ENCODE measurements at regions not wholly inside any gene's neighbourhood (a gene's known extent, or its start where the extent isn't known, plus 50 kb on each side); places are given as distances from the start of the nearest gene placed in this dataset.
"Not testable (repeated sequence)": the region's sequence is repeated elsewhere in the genome, so short reads cannot be mapped to it uniquely, and the experiment has no call there.

GRCh38 chr2:222351035-222351434 lies 52.2 kb upstream of the PAX3 start:
- Mint-ChIP-seq H3K4me3 (no peak overlapping the region), H3K4me1 (no peaks in the 10 kb centered on the region), H3K27ac (no peak overlapping the region), H3K9me3 (ENCODE audit: low read depth) (peaks cover 5% of the 10 kb centered on the region), H3K36me3 (ENCODE audit: low read depth) (no peaks in the 10 kb centered on the region), H3K27me3 (peaks cover 6% of the 10 kb centered on the region)
- POLR2A ChIA-PET = no interaction called here
- CTCF ChIA-PET = no interaction called here
- ATAC-seq = no peak
- DNase-seq = no peak
- intact Hi-C loops (cut with DNase I, micrococcal nuclease) = no loop called here

DNA sequence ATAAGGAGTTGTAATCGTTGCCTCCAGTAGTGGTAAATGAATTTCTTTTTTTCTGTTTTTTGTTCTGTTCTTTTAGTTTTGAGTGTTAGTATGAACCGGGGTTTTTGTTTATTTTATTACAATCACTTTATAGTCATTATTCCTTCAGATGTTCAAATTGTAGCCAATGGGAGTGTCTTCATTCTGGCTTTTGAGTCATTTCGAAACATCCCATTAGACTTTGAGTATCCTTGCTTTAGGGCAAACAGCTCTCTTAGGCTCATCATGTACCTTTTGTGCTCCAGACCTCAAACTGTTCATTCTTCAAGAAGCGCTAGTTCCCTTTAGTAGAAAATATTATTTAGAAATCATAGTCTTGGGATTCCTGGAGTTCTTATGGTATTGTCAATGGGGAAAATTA lies 54.2 kb upstream of the PAX3 start:
- ChIA-PET CTCF (interaction anchor here (0.7 kb wide), 1 partner anchor 264 kb away, joined by 3 read pairs; no protein-coding TSS in a partner anchor), POLR2A (no interaction called here)
- H3K4me1 Mint-ChIP-seq = no peaks in the 10 kb centered on the region
- peaks cover 5% of the 10 kb centered on the region for H3K9me3 Mint-ChIP-seq (ENCODE audit: low read depth)
- ATAC-seq (no peak), DNase-seq (no peak)
- peaks cover 4% of the 10 kb centered on the region for H3K27me3 Mint-ChIP-seq
- no peaks in the 10 kb centered on the region for H3K36me3 Mint-ChIP-seq (ENCODE audit: low read depth)
- no peak overlapping the region for H3K4me3 Mint-ChIP-seq
- intact Hi-C loops (cut with DNase I, micrococcal nuclease) = no loop called here
- H3K27ac Mint-ChIP-seq = no peak overlapping the region

DNA sequence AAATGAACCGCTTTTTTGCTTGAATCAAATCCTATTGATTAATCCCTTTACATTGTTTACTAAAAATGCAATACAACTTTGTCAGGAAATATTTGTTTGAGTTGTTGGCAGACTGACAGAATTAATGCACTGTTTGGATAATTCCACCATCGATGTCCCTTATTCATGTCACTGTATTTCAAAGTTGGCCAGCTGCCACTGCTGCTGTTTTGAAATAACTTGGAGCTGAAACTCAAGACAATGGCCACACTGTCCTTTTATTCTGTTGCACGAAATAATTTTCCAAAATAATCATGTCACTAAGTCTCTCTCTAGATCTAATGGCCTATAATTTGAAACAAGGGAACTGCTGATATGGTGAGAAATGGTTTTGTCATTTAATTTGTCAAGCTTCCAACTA lies 55.2 kb upstream of the PAX3 start:
- H3K9me3 Mint-ChIP-seq (ENCODE audit: low read depth) = peaks cover 5% of the 10 kb centered on the region
- no peaks in the 10 kb centered on the region for H3K4me1 Mint-ChIP-seq
- H3K36me3 Mint-ChIP-seq (ENCODE audit: low read depth) = no peaks in the 10 kb centered on the region
- no peak for ATAC-seq
- CTCF ChIA-PET = no interaction called here
- no peak for DNase-seq
- H3K4me3 Mint-ChIP-seq = no peak overlapping the region
- intact Hi-C loops (cut with DNase I, micrococcal nuclease) = no loop called here
- POLR2A ChIA-PET = no interaction called here
- H3K27me3 Mint-ChIP-seq = no peaks in the 10 kb centered on the region
- no peak overlapping the region for H3K27ac Mint-ChIP-seq

DNA sequence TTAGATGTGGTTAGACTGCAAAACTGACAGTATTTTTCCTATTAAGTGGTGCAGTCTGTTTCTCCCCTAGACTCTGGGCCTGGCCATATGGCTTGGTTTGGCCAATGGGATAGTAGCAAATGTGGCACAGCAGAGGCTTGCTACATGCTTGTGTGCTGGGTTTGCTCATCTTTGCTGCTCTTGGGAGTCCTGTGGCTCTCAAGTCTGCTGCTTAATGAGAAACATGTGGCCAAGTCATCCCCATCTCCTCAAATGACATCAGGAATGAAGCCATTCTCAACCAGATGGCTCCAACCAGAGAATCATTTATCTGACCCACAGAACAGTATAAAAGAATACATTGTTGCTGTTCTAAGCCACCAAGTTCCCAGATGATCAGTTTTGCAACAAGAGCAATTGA lies 57.1 kb upstream of the PAX3 start:
- DNase-seq = no peak
- Mint-ChIP-seq H3K36me3 (ENCODE audit: low read depth) (no peaks in the 10 kb centered on the region), H3K27me3 (no peaks in the 10 kb centered on the region), H3K27ac (no peak overlapping the region), H3K9me3 (ENCODE audit: low read depth) (peaks cover 2% of the 10 kb centered on the region), H3K4me3 (no peak overlapping the region), H3K4me1 (no peaks in the 10 kb centered on the region)
- no peak for ATAC-seq
- ChIA-PET POLR2A (no interaction called here), CTCF (no interaction called here)
- intact Hi-C loops (cut with DNase I, micrococcal nuclease) = no loop called here

DNA sequence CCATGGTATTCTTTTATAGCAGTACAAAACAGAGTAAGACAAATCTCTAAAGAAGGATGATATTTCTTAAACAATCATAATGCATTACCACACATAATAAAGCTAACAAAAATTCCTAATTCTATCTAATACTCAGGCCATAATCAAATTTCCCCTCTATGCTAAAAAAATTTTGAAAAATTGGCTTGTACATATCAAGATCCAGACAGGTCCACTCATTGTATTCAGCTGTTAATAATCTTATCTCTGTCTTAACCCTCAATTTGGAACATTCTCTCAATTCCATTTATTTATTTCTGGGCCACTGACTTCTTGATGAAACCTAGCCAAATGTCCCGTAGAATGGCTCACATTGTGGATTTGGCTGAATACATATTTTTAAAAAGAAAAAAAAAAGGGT lies 59.1 kb upstream of the PAX3 start:
- H3K4me1 Mint-ChIP-seq = no peaks in the 10 kb centered on the region
- DNase-seq (no peak), ATAC-seq (no peak)
- no peaks in the 10 kb centered on the region for H3K9me3 Mint-ChIP-seq (ENCODE audit: low read depth)
- no peak overlapping the region for H3K4me3 Mint-ChIP-seq
- CTCF ChIA-PET = no interaction called here
- POLR2A ChIA-PET = no interaction called here
- no peak overlapping the region for H3K27ac Mint-ChIP-seq
- intact Hi-C loops (cut with DNase I, micrococcal nuclease) = no loop called here
- H3K36me3 Mint-ChIP-seq (ENCODE audit: low read depth) = no peaks in the 10 kb centered on the region
- H3K27me3 Mint-ChIP-seq = no peaks in the 10 kb centered on the region

DNA sequence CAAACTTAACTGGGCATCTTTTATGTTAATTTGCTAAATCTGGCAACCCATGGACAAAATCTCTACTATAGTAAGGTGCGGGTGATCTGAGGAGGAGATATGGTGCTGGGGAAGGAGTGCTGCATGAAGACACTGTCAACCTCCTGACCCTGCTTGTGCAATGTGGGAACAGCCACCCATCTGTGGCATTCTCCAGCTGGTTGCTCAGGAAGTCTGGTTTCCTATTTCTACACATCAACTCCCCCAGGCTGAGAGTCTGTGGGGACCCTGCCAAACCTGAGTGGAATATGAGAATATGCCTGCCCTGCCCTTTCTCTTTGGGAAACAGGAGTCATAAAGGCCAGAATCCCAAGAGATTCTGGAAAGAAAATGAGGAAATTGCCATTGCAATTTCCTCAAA lies 60.1 kb upstream of the PAX3 start:
- Mint-ChIP-seq H3K27me3 (no peaks in the 10 kb centered on the region), H3K9me3 (ENCODE audit: low read depth) (no peaks in the 10 kb centered on the region), H3K4me1 (no peaks in the 10 kb centered on the region), H3K4me3 (no peak overlapping the region), H3K27ac (no peak overlapping the region), H3K36me3 (ENCODE audit: low read depth) (no peaks in the 10 kb centered on the region)
- CTCF ChIA-PET = no interaction called here
- no peak for ATAC-seq
- DNase-seq = no peak
- POLR2A ChIA-PET = no interaction called here
- intact Hi-C loops (cut with DNase I, micrococcal nuclease) = no loop called here

DNA sequence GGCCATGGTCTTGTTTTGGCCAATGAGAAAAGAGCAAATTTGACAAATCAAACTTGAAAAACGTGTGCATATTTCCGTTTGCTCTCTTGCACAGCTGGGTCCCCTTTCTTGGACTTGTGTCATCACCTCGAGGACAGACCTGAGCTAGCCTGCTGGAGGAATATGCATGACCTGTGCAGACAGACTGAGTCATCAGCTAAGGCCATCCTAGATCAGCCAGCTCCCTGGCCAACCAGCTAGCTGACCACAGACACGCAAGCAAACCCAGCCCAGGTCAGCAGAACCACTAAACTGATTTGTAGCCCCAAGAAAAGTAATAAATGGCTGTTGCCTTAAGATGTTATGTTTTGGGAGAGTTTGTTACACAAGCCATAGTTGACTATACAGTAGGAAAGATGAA lies 61.3 kb upstream of the PAX3 start:
- ChIA-PET POLR2A (no interaction called here), CTCF (no interaction called here)
- Mint-ChIP-seq H3K27ac (no peak overlapping the region), H3K9me3 (ENCODE audit: low read depth) (no peaks in the 10 kb centered on the region), H3K36me3 (ENCODE audit: low read depth) (no peaks in the 10 kb centered on the region), H3K4me1 (peaks cover 2% of the 10 kb centered on the region), H3K27me3 (no peaks in the 10 kb centered on the region), H3K4me3 (no peak overlapping the region)
- DNase-seq (no peak), ATAC-seq (no peak)
- intact Hi-C loops (cut with DNase I, micrococcal nuclease) = no loop called here

GRCh38 chr2:222360997-222361396 lies 62.2 kb upstream of the PAX3 start:
- H3K4me1 Mint-ChIP-seq = peaks cover 2% of the 10 kb centered on the region
- ATAC-seq = no peak
- H3K27ac Mint-ChIP-seq = no peak overlapping the region
- no peaks in the 10 kb centered on the region for H3K9me3 Mint-ChIP-seq (ENCODE audit: low read depth)
- H3K4me3 Mint-ChIP-seq = no peak overlapping the region
- no peak for DNase-seq
- POLR2A ChIA-PET = no interaction called here
- intact Hi-C loops (cut with DNase I, micrococcal nuclease) = no loop called here
- no peaks in the 10 kb centered on the region for H3K36me3 Mint-ChIP-seq (ENCODE audit: low read depth)
- peaks cover under 1% of the 10 kb centered on the region for H3K27me3 Mint-ChIP-seq
- CTCF ChIA-PET = interaction anchor here (0.6 to 0.7 kb wide), 2 partner anchors 1272 to 1844 kb away, joined by 3 to 4 read pairs; no protein-coding TSS in a partner anchor

- Mint-ChIP-seq H3K36me3 (ENCODE audit: low read depth) (no peaks in the 10 kb centered on the region), H3K9me3 (ENCODE audit: low read depth) (no peaks in the 10 kb centered on the region), H3K4me3 (no peak overlapping the region), H3K27ac (no peak overlapping the region), H3K4me1 (peaks cover 2% of the 10 kb centered on the region), H3K27me3 (peaks cover 2% of the 10 kb centered on the region)
- ChIA-PET CTCF (interaction anchor here (0.6 to 0.7 kb wide), 2 partner anchors 1273 to 1844 kb away, joined by 3 to 4 read pairs; no protein-coding TSS in a partner anchor), POLR2A (no interaction called here)
- intact Hi-C loops (cut with DNase I, micrococcal nuclease) = no loop called here
- ATAC-seq = no peak
- DNase-seq = no peak
These were observed 62.6 kb upstream of the SGPP2 start for GRCh38 chr2:222361787-222362186.

DNA sequence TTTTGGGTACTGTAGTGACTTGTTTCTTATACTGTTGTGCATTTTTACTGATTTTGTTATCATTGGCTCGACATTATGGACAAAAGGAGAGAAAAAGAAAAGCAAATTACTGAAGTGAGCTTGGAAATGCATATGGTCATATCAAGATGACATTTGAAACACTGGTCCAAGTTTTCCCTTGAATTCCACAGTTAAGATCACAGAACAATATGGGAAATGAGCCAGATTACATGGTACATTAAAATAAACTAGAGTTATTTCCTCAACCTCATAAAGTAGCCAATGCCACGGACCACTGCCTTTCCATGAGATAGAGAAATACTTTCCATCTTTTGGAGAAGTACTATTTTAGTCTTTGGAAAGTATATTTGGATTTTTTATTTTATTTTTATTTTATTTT lies 62.0 kb upstream of the SGPP2 start:
- DNase-seq = no peak
- ATAC-seq = no peak
- Mint-ChIP-seq H3K4me3 (no peak overlapping the region), H3K27ac (no peak overlapping the region), H3K36me3 (ENCODE audit: low read depth) (no peaks in the 10 kb centered on the region), H3K4me1 (peaks cover 2% of the 10 kb centered on the region), H3K27me3 (peaks cover 2% of the 10 kb centered on the region), H3K9me3 (ENCODE audit: low read depth) (peaks cover 3% of the 10 kb centered on the region)
- ChIA-PET POLR2A (no interaction called here), CTCF (no interaction called here)
- intact Hi-C loops (cut with DNase I, micrococcal nuclease) = no loop called here

- Mint-ChIP-seq H3K9me3 (ENCODE audit: low read depth) (peaks cover 3% of the 10 kb centered on the region), H3K4me3 (no peak overlapping the region), H3K27ac (no peak overlapping the region), H3K36me3 (ENCODE audit: low read depth) (no peaks in the 10 kb centered on the region), H3K4me1 (peaks cover 2% of the 10 kb centered on the region), H3K27me3 (peaks cover 4% of the 10 kb centered on the region)
- POLR2A ChIA-PET = no interaction called here
- DNase-seq (no peak), ATAC-seq (no peak)
- intact Hi-C loops (cut with DNase I, micrococcal nuclease) = no loop called here
- CTCF ChIA-PET = interaction anchor here (0.6 kb wide), 1 partner anchor 528 kb away, joined by 3 read pairs; no protein-coding TSS in a partner anchor
These were observed 60.0 kb upstream of the SGPP2 start for GRCh38 chr2:222364285-222364895.

DNA sequence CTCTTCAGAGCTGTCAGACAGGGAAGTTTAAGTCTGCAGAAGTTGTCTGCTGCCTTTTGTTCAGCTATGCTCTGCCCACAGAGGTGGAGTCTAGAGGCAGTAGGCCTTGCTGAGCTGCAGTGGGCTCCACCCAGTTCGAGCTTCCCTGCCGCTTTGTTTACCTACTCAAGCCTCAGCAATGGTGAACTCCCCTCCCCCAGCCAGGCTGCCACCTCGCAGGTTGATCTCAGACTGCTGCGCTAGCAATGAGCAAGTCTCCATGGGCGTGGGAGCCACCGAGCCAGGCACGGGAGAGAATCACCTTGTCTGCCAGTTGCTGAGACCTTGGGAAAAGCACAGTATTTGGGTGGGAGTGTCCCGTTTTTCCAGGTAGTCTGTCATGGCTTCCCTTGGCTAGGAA lies 56.1 kb upstream of the SGPP2 start:
- POLR2A ChIA-PET; DNase-seq; H3K36me3 Mint-ChIP-seq (ENCODE audit: low read depth); H3K27me3 Mint-ChIP-seq; H3K27ac Mint-ChIP-seq; intact Hi-C loops (cut with DNase I, micrococcal nuclease); H3K9me3 Mint-ChIP-seq (ENCODE audit: low read depth); H3K4me1 Mint-ChIP-seq; H3K4me3 Mint-ChIP-seq; CTCF ChIA-PET; ATAC-seq: not testable (repeated sequence)

DNA sequence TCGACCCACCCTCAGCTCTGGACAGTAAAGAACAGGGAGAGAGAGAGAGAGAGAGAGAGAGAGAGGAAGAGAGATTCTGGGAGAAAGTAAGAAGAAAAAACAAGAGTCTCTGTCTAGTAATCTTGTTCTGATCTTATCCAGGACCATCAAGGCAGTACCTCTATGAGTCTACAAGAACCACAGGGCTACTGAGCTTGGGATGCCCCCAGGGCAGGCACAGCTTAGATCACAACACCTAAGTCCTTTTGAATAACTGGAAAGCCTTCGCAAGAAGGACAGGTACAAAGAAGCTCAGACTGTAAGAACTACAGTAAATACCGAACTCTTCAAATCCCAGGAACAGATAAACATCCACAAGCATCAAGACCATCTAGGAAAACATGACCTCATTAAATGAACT lies 51.4 kb upstream of the SGPP2 start:
- Mint-ChIP-seq H3K27ac (no peak overlapping the region), H3K4me1 (no peaks in the 10 kb centered on the region), H3K27me3 (peaks cover 4% of the 10 kb centered on the region), H3K9me3 (ENCODE audit: low read depth) (peaks cover 7% of the 10 kb centered on the region), H3K4me3 (no peak overlapping the region), H3K36me3 (ENCODE audit: low read depth) (no peaks in the 10 kb centered on the region)
- intact Hi-C loops (cut with DNase I, micrococcal nuclease) = no loop called here
- DNase-seq = no peak
- ChIA-PET CTCF (no interaction called here), POLR2A (no interaction called here)
- no peak for ATAC-seq

Data from activated CD4-positive, alpha-beta T cell treated with anti-CD3 and anti-CD28 coated beads for 36 hours (primary cell).